Peyer's patch (tissue), 4 donors: ENCODE measurements at regions not wholly inside any gene's neighbourhood (a gene's known extent, or its start where the extent isn't known, plus 50 kb on each side); places are given as distances from the start of the nearest gene placed in this dataset.

Source experiments
- POLR2A ChIP-seq, 2 donors: fragments of 450-650 bp; IDR thresholded peaks; one replicate each; pipeline ENCODE4 v1.5.1; 2017; ENCODE audit warnings: antibody characterized with exemption in 2 of 2, mild to moderate bottlenecking in 2 of 2, moderate library complexity in 2 of 2
- TF ChIP-seq, protein P1 (sequence below), 6 experiments: fragments of 450-650 bp in 4 of 6; fragments of 200-600 bp in 2 of 6; sonication (generic) in 1 of 6; IDR thresholded peaks; one replicate each; pipeline ENCODE4 v1.5.1; 2017 to 2019; ENCODE audit warnings: antibody characterized with exemption in 6 of 6, mild to moderate bottlenecking in 3 of 6, moderate library complexity in 1 of 6

DNA sequence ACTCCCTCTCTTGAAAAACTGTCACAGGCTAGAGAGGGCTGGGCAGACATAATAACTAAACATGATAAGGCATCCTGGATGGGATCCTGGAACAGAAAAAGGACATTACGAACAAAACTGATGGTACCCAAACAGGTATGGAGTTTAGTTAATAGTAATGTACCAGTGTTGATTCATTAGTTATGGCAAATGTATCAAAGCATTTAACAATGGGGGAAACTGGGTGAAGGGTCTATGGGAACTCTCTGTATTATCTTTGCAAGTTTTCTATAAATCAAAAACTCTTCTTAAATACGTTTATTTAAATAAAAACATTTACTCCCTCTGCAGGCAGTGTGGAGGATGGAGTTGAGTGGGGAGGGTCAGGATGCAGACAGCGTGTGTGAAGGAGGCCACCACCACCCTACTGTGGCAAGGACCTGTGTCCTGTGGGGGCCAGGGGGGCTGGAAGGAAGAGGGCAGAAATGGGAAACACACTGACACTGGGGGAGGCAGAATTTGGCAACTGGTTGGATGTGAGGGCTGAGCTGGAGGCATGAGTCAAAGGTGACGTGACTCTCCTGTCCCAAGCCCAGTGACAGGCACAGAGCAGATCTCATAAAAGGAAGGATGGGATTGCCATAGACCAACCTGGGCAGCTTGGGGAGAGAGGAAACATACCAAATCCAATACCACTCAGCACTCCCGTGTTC, 59.6 kb upstream of the ITGA11 start:
- TF ChIP-seq, protein P1, sequence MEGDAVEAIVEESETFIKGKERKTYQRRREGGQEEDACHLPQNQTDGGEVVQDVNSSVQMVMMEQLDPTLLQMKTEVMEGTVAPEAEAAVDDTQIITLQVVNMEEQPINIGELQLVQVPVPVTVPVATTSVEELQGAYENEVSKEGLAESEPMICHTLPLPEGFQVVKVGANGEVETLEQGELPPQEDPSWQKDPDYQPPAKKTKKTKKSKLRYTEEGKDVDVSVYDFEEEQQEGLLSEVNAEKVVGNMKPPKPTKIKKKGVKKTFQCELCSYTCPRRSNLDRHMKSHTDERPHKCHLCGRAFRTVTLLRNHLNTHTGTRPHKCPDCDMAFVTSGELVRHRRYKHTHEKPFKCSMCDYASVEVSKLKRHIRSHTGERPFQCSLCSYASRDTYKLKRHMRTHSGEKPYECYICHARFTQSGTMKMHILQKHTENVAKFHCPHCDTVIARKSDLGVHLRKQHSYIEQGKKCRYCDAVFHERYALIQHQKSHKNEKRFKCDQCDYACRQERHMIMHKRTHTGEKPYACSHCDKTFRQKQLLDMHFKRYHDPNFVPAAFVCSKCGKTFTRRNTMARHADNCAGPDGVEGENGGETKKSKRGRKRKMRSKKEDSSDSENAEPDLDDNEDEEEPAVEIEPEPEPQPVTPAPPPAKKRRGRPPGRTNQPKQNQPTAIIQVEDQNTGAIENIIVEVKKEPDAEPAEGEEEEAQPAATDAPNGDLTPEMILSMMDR (IDR thresholded peaks at IDR 0.05): no peak
- TF ChIP-seq POLR2A (IDR thresholded peaks at IDR 0.05): no peak
